HCT116 (cell line): ENCODE measurements at regions not wholly inside any gene's neighbourhood (a gene's known extent, or its start where the extent isn't known, plus 50 kb on each side); places are given as distances from the start of the nearest gene placed in this dataset.

Experiments used
- ATAC-seq: fragments of 200-7000 bp; cut with Tn5 transposase; 2 replicates; pipeline ENCODE4 v1.9.1; 2020; ENCODE audit warnings: mild to moderate bottlenecking, moderate library complexity
- BruUV-seq: library from RNA; stranded (reverse); fragments of 400-500 nt; replicated peaks from 2 replicates; lab custom pipeline; 2021; lab: Mats Ljungman, UMichigan
- CTCF ChIA-PET: fragments of 300-600 bp; sonication (Branson Sonifier 250); formaldehyde crosslinking; loops from one replicate; lab custom pipeline; 2021; ENCODE audit warnings: antibody characterized with exemption; lab: Charles Lee
- POLR2A ChIA-PET: fragments of 300-600, 350-600 bp; sonication (Branson Sonifier 250); formaldehyde crosslinking; loops from one replicate; lab custom pipeline; 2021; ENCODE audit warnings: antibody characterized with exemption; lab: Charles Lee
- RAD21 ChIA-PET, 2 experiments: fragments of 300-600 bp; sonication (Branson Sonifier 250); formaldehyde crosslinking; loops; one replicate each; lab custom pipeline; 2023; ENCODE audit warnings: low total read pairs in 2 of 2; ENCODE audit not compliant: uncharacterized antibody in 2 of 2, unreplicated experiment in 2 of 2, low non-redundant PET in 1 of 2; lab: Charles Lee
- DNase-seq: peaks from one replicate; pipeline ENCODE4 v3.0.0-alpha.2; 2010; ENCODE audit warnings: low read depth, low spot score
- H2AFZ ChIP-seq: fragments of 200-600 bp; shearing (Covaris generic), sonication (generic); 2 replicates; pipeline ENCODE4 v1.6.1; 2017; ENCODE audit warnings: low read depth, mixed run types, mixed read lengths, antibody characterized with exemption, low read length; ENCODE audit not compliant: poor library complexity, severe bottlenecking
- H3K27ac ChIP-seq: 2 replicates; pipeline ENCODE4 v1.5.1; 2012; ENCODE audit warnings: low read depth, low read length
- H3K27me3 ChIP-seq: fragments of 200-600 bp; sonication (generic); 2 replicates; pipeline ENCODE4 v1.6.1; 2016; ENCODE audit warnings: mixed run types, low read length, mixed read lengths; ENCODE audit not compliant: insufficient read depth
- H3K36me3 ChIP-seq, 2 experiments: fragments of 200-500 bp in 1 of 2; fragments of 200-600 bp in 1 of 2; sonication (Bioruptor generic) in 1 of 2; sonication (generic) in 1 of 2; 2 replicates each; pipeline versions ENCODE4 v1.5.1 to v1.6.1; 2014 to 2016; ENCODE audit warnings: low read length in 2 of 2, inconsistent platforms in 1 of 2, mixed read lengths in 1 of 2, mixed run types in 1 of 2; ENCODE audit not compliant: insufficient read depth in 2 of 2, control insufficient read depth in 1 of 2
- H3K4me1 ChIP-seq, 2 experiments: fragments of 200-600 bp in 1 of 2; sonication (generic) in 1 of 2; 2 replicates each; pipeline versions ENCODE4 v1.5.1 to v1.6.1; 2012 to 2017; ENCODE audit warnings: low read length in 2 of 2, inconsistent platforms in 1 of 2, mild to moderate bottlenecking in 1 of 2, mixed read lengths in 1 of 2, mixed run types in 1 of 2, moderate library complexity in 1 of 2; ENCODE audit not compliant: insufficient read depth in 2 of 2, control insufficient read depth in 1 of 2
- H3K4me2 ChIP-seq: fragments of 200-600 bp; sonication (generic); 2 replicates; pipeline ENCODE4 v1.6.1; 2017; ENCODE audit warnings: mixed run types, low read length, mixed read lengths
- H3K4me3 ChIP-seq, 2 experiments: fragments of 200-600 bp in 1 of 2; sonication (generic) in 1 of 2; replicated peaks in 1 of 2; 2 replicates each; pipeline ENCODE4 v1.5.1; 2011 to 2016; ENCODE audit warnings: low read length in 2 of 2, control low read depth in 1 of 2, low read depth in 1 of 2, mild to moderate bottlenecking in 1 of 2, mixed read lengths in 1 of 2, mixed run types in 1 of 2
- H3K79me2 ChIP-seq: fragments of 200-600 bp; sonication (generic); 2 replicates; pipeline ENCODE4 v1.6.1; 2017; ENCODE audit warnings: mild to moderate bottlenecking, mixed run types, low read length, moderate library complexity, mixed read lengths; ENCODE audit not compliant: insufficient read depth
- H3K9ac ChIP-seq: fragments of 200-600 bp; sonication (generic); 2 replicates; pipeline ENCODE4 v1.6.1; 2016; ENCODE audit warnings: low read length, mixed read lengths
- H3K9me2 ChIP-seq: fragments of 200-600 bp; sonication (generic), shearing (Covaris generic); 2 replicates; pipeline ENCODE4 v1.6.1; 2017; ENCODE audit warnings: mixed run types, mild to moderate bottlenecking, moderate library complexity; ENCODE audit not compliant: insufficient read depth
- H3K9me3 ChIP-seq, 2 experiments: fragments of 200-500 bp in 1 of 2; fragments of 200-600 bp in 1 of 2; sonication (Bioruptor generic) in 1 of 2; sonication (generic) in 1 of 2; 2 replicates each; pipeline ENCODE4 v1.6.1; 2014 to 2017; ENCODE audit warnings: low read length in 2 of 2, mixed read lengths in 2 of 2, inconsistent platforms in 1 of 2, low read depth in 1 of 2, mild to moderate bottlenecking in 1 of 2, mixed run types in 1 of 2, moderate library complexity in 1 of 2; ENCODE audit not compliant: control insufficient read depth in 1 of 2, insufficient read depth in 1 of 2
- H4K20me1 ChIP-seq: fragments of 200-600 bp; sonication (generic), shearing (Covaris generic); 2 replicates; pipeline ENCODE4 v1.6.1; 2017; ENCODE audit warnings: mixed run types, mild to moderate bottlenecking, moderate library complexity; ENCODE audit not compliant: insufficient read depth
- CBX3 ChIP-seq: IDR thresholded peaks from 2 replicates; pipeline ENCODE4 v1.6.1; 2012; ENCODE audit warnings: low read depth
- CEBPB ChIP-seq: IDR thresholded peaks from 2 replicates; pipeline ENCODE4 v1.6.1; 2012; ENCODE audit warnings: low read depth
- EGR1 ChIP-seq: IDR thresholded peaks from 2 replicates; pipeline ENCODE4 v1.6.1; 2012; ENCODE audit warnings: low read depth
- ELF1 ChIP-seq: IDR thresholded peaks from 2 replicates; pipeline ENCODE4 v1.6.1; 2012; ENCODE audit warnings: low read depth, borderline replicate concordance
- EZH2phosphoT487 ChIP-seq: fragments of 200-600 bp; IDR thresholded peaks from 2 replicates; pipeline ENCODE4 v1.6.1; 2018; ENCODE audit warnings: antibody characterized with exemption, borderline replicate concordance
- FOSL1 ChIP-seq: IDR thresholded peaks from 2 replicates; pipeline ENCODE4 v1.6.1; 2012; ENCODE audit warnings: low read depth
- JUND ChIP-seq: IDR thresholded peaks from 2 replicates; pipeline ENCODE4 v1.6.1; 2012
- MAX ChIP-seq: IDR thresholded peaks from 2 replicates; pipeline ENCODE4 v1.6.1; 2012
- POLR2A ChIP-seq: IDR thresholded peaks from 2 replicates; pipeline ENCODE4 v1.7.0; 2011; ENCODE audit warnings: borderline replicate concordance; ENCODE audit not compliant: insufficient read depth, insufficient read length; ENCODE audit errors: extremely low read depth
- POLR2AphosphoS5 ChIP-seq: IDR thresholded peaks from 2 replicates; pipeline ENCODE4 v1.6.1; 2011; ENCODE audit warnings: mild to moderate bottlenecking, low read depth, low read length, moderate library complexity
- RAD21 ChIP-seq: IDR thresholded peaks from 2 replicates; pipeline ENCODE4 v1.6.1; 2012; ENCODE audit warnings: low read depth, mild to moderate bottlenecking
- REST ChIP-seq: IDR thresholded peaks from 2 replicates; pipeline ENCODE4 v1.6.1; 2012; ENCODE audit warnings: low read depth
- SP1 ChIP-seq: IDR thresholded peaks from 2 replicates; pipeline ENCODE4 v1.6.1; 2012; ENCODE audit warnings: low read depth
- SRF ChIP-seq: IDR thresholded peaks from 2 replicates; pipeline ENCODE4 v1.6.1; 2012; ENCODE audit warnings: low read depth
- TCF7L2 ChIP-seq: IDR thresholded peaks from 2 replicates; pipeline ENCODE4 v1.7.0; 2011; ENCODE audit warnings: borderline replicate concordance, inconsistent platforms; ENCODE audit not compliant: insufficient read depth, insufficient read length; ENCODE audit errors: extremely low read depth
- YY1 ChIP-seq: IDR thresholded peaks from 2 replicates; pipeline ENCODE4 v1.6.1; 2011; ENCODE audit warnings: low read length, low read depth, moderate library complexity, mild to moderate bottlenecking; ENCODE audit not compliant: insufficient replicate concordance; ENCODE audit errors: extremely low read depth
- ZFX ChIP-seq: fragments of 450-650 bp; IDR thresholded peaks from 2 replicates; pipeline ENCODE4 v1.6.1; 2017
- intact Hi-C: fragments of 100-400 bp; cut with micrococcal nuclease; formaldehyde crosslinking; loops from 2 replicates; pipeline ENCODE4 v1.10.0; 2022
- TF ChIP-seq, protein P1 (sequence below): IDR thresholded peaks from 2 replicates; pipeline ENCODE4 v1.6.1; 2011; ENCODE audit warnings: mild to moderate bottlenecking, low read length, moderate library complexity; ENCODE audit not compliant: insufficient replicate concordance; ENCODE audit errors: extremely low read depth
- TF ChIP-seq, protein P2 (sequence below), 3 experiments: fragments of 200-600 bp in 1 of 3; sonication (generic) in 1 of 3; IDR thresholded peaks in 2 of 3; conservative IDR thresholded peaks in 1 of 3; 2 replicates each; pipeline ENCODE4 v1.5.1; 2012 to 2017; ENCODE audit warnings: low read depth in 2 of 3, low read length in 2 of 3, antibody characterized with exemption in 1 of 3, borderline replicate concordance in 1 of 3, control low read depth in 1 of 3, mild to moderate bottlenecking in 1 of 3, mixed read lengths in 1 of 3, mixed run types in 1 of 3, moderate library complexity in 1 of 3; ENCODE audit not compliant: insufficient read depth in 1 of 3

GRCh38 chr21:28240586-28240985 lies 752.1 kb downstream of the LTN1 start:
- no peaks in the 10 kb centered on the region for H3K79me2 ChIP-seq
- ChIA-PET RAD21 (no interaction called here), POLR2A (no interaction called here), CTCF (no interaction called here)
- ATAC-seq (no peak), DNase-seq (no peak)
- H4K20me1 ChIP-seq, result no peaks in the 10 kb centered on the region
- H3K4me2 ChIP-seq, result no peak overlapping the region
- no peaks in the 10 kb centered on the region for H3K4me1 ChIP-seq
- no peak overlapping the region for H3K4me3 ChIP-seq
- no peak overlapping the region for H2AFZ ChIP-seq
- TF ChIP-seq REST (no peak), ZFX (no peak), SP1 (no peak), POLR2AphosphoS5 (no peak), EGR1 (no peak), CBX3 (no peak), RAD21 (no peak), MAX (no peak), CEBPB (no peak), YY1 (no peak), TCF7L2 (no peak), JUND (no peak), SRF (no peak), POLR2A (no peak), FOSL1 (no peak), ELF1 (no peak), EZH2phosphoT487 (no peak)
- TF ChIP-seq, protein P1, sequence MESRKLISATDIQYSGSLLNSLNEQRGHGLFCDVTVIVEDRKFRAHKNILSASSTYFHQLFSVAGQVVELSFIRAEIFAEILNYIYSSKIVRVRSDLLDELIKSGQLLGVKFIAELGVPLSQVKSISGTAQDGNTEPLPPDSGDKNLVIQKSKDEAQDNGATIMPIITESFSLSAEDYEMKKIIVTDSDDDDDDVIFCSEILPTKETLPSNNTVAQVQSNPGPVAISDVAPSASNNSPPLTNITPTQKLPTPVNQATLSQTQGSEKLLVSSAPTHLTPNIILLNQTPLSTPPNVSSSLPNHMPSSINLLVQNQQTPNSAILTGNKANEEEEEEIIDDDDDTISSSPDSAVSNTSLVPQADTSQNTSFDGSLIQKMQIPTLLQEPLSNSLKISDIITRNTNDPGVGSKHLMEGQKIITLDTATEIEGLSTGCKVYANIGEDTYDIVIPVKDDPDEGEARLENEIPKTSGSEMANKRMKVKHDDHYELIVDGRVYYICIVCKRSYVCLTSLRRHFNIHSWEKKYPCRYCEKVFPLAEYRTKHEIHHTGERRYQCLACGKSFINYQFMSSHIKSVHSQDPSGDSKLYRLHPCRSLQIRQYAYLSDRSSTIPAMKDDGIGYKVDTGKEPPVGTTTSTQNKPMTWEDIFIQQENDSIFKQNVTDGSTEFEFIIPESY, result no peak
- TF ChIP-seq, protein P2, sequence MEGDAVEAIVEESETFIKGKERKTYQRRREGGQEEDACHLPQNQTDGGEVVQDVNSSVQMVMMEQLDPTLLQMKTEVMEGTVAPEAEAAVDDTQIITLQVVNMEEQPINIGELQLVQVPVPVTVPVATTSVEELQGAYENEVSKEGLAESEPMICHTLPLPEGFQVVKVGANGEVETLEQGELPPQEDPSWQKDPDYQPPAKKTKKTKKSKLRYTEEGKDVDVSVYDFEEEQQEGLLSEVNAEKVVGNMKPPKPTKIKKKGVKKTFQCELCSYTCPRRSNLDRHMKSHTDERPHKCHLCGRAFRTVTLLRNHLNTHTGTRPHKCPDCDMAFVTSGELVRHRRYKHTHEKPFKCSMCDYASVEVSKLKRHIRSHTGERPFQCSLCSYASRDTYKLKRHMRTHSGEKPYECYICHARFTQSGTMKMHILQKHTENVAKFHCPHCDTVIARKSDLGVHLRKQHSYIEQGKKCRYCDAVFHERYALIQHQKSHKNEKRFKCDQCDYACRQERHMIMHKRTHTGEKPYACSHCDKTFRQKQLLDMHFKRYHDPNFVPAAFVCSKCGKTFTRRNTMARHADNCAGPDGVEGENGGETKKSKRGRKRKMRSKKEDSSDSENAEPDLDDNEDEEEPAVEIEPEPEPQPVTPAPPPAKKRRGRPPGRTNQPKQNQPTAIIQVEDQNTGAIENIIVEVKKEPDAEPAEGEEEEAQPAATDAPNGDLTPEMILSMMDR (IDR thresholded peaks at IDR 0.05 in 2 of 3, conservative IDR thresholded peaks at IDR 0.05 in 1 of 3; ENCODE audit: borderline replicate concordance in 1 of 3, insufficient read depth in 1 of 3, low read depth in 2 of 3, low read length in 2 of 3), result no peak
- no peaks in the 10 kb centered on the region for H3K9me2 ChIP-seq
- no TSS peak for BruUV-seq
- H3K27me3 ChIP-seq, result no peaks in the 10 kb centered on the region
- peaks cover 15 to 38% of the 10 kb centered on the region in 2 experiments; a peak in 3 of 4 replicates for H3K9me3 ChIP-seq
- no peak overlapping the region for H3K27ac ChIP-seq
- intact Hi-C loops, result no loop called here
- H3K36me3 ChIP-seq, result no peaks in the 10 kb centered on the region
- H3K9ac ChIP-seq, result no peak overlapping the region
